SW 1271 (cell line): ENCODE measurements at regions not wholly inside any gene's neighbourhood (a gene's known extent, or its start where the extent isn't known, plus 50 kb on each side); places are given as distances from the start of the nearest gene placed in this dataset.
"Not testable (repeated sequence)": the region's sequence is repeated elsewhere in the genome, so short reads cannot be mapped to it uniquely, and the experiment has no call there.

Source experiments
- DNase-seq, 2 experiments: peaks; one replicate each; lab custom pipeline; 2025; lab: John Stamatoyannopoulos, UW

DNA sequence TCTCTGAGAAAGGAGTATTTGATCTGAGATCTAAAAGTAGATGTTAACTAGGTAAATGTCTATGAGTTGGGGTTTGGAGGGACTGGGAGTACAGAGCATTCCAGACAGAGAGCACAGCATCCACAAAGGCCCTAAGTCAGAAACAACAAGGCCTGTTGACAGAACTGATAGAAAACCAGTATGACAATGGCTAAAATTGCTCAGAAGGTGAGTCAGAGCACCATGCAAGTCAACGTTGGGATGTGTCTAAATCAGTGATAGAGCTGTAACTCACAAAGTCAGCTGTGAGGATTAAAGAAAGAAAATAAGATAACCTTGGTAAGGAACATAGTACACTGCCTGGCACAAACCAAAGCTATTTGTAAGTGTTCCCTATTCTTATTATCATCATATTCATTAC lies 124.0 kb downstream of the CETN3 start:
- DNase-seq: no peak

- DNase-seq: no peak
These were observed 125.2 kb downstream of the CETN3 start for GRCh38 chr5:90284375-90284774.

DNA sequence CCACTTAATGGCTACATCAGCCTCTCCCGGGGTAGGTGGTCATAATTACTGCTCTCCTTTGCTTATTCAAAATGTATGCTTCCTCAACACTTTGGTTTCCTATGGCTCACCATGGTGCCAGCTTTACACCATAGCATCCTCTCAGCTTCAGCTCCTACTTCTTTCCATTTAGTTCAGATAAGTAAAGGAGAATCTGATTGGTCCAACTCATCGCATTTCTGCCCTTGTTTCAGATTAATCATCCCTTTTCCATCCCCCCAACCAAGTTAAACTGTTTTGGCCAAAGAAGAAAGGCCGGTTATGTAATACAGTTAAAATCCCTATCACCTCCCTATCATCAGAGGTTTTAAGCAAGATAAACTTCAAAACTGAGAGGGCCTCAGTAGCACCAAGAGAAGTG lies 130.5 kb downstream of the CETN3 start:
- DNase-seq: no peak

- DNase-seq: no peak
These were observed 135.3 kb downstream of the CETN3 start for GRCh38 chr5:90274216-90274615.

GRCh38 chr5:90267646-90268045 lies 141.9 kb downstream of the CETN3 start:
- DNase-seq: no peak

DNA sequence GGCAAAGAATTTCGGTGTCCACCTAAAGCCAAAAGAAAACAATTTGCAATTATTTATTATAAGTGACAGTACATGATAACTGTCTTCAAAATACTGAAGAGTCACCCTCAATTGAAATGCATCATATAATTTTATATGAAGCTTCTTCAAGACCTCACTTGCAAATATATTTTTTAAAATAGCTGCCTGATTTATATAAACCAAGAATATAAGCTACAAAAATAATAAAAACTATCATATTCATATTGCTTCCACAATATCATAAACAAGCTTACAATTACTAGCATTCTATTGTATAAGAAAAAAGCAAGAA lies 144.1 kb downstream of the CETN3 start:
- no peak for DNase-seq

- DNase-seq: peak in 1 of 2 experiments; percentile 69
These were observed 144.6 kb downstream of the CETN3 start for GRCh38 chr5:90264689-90265544.

DNA sequence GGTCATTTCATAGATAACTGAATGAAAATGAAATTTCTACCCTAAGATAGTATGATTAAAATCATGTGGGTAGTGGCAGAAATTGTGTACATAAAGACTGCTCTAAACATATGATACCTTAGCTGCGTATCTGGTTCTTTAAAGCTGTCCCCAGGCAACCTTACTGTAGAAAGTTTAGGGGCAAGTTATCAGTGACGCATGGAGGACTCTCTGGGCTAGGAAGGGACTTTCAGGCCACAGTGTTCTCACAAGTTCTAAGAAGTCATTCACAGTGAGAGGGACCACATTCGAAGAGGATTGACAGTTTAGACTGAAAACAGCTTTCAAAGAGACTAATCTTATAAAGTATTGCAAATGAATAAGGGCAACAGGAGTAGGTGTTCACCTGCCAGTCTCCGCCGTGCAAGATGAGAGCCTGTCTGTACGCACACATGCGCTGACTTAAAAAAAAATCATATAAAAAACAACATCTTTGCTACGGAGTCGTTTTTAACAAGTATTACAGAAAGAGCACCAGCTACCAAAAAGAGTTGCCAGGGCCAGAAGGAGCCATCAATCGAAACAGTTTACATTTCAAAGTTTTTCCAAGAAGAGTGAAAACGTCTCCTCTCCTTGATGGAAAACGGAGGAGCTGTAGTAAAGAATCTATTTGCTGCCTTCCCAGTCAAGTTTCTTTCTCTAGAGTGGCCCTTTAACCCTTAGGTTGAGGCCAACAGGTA lies 146.3 kb downstream of the CETN3 start:
- DNase-seq: no peak

DNA sequence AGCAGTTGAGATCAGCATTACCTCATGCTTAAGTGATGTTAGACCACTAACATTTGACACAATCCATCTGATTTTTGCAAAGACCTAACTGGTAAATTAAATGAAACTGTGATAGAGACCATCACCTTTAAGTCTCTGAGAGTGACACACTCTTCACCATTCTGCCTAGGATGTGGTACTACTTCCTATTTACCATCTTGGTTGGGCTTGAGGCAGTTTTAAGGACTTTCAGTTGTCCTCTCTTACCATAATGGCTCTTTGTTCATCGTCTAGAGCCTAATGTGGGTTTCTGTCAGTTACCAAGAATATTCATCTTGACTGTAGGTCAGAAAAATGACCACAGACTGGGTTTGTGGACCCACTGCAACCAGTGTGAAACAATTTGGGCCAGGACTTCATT lies 158.1 kb downstream of the CETN3 start:
- DNase-seq: no peak

DNA sequence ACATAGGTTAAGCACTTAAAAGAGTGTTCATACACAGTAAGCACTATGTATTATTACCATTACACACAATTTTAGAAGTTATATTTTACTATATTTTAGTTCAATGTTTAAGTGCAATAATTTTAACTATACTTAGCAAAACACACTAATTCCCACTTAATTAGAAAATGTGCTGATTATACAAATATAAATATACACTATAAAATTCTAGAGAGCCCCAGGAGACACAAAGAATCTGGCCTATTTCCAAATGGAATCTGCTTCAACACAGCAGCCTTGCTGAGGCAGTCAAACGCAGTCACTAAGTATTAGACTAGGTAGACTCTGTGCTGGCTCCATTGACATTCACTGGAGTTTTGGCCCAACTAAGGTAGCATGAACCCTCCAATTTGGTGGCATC lies 160.9 kb downstream of the CETN3 start:
- DNase-seq: no peak

- not testable (repeated sequence) for DNase-seq
These were observed 165.7 kb downstream of the CETN3 start for GRCh38 chr5:90243848-90244247.

DNA sequence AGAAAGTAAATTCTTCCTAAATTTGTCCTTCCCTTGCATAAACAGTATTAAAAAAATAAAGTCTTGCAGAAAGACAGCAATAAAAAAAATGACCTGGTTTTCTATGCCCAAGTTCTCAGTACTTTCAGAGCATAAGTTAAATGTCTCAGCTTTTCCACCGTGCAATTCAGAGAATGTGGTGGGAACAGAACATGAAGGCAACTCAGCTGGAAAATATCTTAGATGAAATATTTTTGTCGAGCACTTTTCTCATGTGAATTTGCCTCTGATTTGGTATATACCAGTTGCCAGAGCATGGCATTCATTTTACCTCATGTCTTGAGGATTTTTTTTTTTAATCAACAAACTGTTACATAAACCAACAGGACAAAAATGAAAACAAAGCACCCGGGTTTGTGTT lies 176.1 kb downstream of the CETN3 start:
- no peak for DNase-seq

DNA sequence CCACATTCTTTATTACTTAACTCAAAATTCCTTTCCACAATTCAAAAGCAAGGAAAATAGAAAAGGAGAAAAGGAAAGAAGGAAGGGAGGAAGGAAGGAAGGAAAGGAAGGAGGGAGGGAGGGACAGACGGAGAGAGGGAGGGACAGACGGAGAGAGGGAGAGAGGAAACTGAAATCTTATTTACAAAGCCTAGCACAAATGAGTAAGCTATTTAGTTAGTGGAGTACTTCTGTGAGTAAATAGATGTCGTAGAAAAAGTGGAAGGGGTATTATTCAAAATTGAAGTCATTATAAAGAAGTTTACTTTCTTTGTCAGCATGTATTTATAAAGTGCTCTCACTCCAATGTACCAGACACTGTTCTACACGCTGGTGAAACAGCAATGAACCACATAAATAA lies 177.9 kb downstream of the CETN3 start:
- DNase-seq: no peak

GRCh38 chr5:90227683-90228082 lies 181.9 kb downstream of the CETN3 start:
- DNase-seq: no peak

DNA sequence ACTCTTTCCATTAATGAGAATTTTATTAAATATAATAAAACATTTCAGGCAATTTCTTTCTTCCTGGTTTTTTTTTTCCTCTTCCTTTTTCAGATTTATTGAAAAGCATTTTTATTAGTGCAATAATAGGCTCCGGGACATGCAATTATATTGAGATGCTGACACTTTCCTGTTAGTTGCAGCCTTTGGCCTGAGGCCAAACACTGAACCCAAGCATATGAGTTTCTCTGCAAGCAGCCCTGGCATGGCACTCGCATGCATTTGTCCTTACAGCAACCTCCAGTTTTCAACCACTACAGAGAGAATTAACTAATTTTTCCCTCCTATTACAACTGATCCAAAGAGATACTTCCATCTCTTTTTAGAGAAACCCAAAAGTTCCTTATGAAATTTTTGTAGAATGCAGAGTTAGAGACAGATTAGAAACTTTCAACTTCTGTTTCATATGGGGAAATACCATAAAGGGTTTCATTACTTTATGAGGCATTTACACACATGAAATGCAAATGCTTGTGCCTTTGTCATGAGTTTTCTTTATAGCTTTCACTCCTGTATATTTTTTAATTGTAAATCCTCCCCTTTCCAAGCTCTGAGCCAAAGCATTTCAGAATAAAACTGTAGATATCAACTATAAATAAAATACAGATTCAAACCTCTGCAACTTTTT lies 183.0 kb downstream of the CETN3 start:
- DNase-seq: no peak

- no peak for DNase-seq
These were observed 185.2 kb downstream of the CETN3 start for GRCh38 chr5:90224342-90224741.

DNA sequence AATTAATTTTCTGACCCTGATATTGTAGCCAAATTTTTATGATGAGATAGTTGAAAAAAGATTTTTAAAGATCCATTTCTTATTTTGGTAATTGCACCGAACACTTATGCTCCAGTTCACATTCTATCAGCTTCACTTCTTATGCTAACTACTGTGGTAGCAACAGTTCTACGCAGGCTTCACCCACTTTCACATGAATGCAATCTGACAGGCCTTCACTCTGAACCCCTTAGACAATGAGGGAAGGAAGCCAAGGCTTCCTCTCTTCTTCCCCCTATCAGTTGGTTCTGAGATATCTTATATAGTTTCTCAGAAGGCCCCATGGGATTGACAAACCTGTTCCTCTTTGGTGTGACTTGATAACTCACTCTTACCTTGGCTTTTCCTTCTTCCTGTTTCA lies 185.8 kb downstream of the CETN3 start:
- no peak for DNase-seq

DNA sequence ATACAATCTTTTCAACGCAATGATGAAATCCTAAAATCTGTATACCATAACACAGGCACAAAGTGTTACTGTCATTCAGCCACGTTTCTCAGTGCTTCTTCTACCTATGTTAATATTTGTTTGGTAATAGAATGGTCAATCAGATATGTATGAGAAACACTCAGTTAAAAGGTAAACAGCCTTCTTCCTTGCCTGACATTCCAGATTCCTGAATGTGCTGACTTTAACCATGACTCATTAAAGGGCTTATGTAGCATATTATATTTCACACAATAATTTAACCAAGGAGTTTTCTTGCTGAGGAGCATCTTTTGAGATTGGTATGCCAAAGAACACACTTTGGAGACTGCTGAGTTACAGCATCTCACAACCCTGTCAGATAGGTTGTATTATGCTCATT lies 187.6 kb downstream of the CETN3 start:
- DNase-seq: peak in 1 of 2 experiments; percentile 5

DNA sequence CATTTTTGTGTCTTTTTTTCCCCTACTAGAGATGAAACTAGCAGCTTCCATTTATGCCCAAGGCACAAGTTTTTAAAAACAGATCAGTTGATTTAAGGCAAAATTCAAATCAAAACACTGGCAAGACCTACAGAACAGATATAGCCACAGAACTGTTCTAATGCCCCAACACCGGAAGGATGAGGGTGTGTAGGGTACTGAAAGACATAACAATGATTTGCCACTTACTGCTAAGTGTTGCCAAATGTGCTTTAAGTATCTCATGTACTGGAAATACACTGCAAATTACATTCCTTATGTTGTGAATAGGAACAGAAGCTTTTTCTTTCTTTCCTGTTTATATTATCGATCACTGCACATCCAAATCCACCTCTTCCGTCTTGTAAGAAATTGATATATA lies 189.0 kb downstream of the CETN3 start:
- no peak for DNase-seq

DNA sequence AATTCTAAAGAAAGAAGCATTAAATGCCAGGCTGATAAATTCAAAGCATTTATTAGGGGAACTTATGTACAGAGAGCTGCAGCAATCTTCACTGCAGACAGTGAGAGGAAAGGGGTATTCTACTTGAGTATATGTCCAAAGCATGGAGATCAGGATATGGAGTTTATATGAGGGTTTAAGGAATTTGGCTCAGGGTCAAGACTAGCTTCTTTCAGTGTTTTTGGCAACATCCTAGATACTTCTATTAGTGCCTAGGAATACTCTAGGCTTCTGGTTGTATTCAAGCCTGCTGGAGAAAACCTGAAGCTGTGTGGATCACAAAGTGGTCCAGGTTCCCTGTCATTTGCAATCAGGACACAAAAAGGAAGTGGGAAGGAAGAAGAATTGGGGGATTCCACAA lies 194.6 kb downstream of the CETN3 start:
- no peak for DNase-seq

GRCh38 chr5:90208323-90208722 lies 201.2 kb downstream of the CETN3 start:
- DNase-seq: not testable (repeated sequence)

GRCh38 chr5:90201923-90202322 lies 207.6 kb downstream of the CETN3 start:
- no peak for DNase-seq

DNA sequence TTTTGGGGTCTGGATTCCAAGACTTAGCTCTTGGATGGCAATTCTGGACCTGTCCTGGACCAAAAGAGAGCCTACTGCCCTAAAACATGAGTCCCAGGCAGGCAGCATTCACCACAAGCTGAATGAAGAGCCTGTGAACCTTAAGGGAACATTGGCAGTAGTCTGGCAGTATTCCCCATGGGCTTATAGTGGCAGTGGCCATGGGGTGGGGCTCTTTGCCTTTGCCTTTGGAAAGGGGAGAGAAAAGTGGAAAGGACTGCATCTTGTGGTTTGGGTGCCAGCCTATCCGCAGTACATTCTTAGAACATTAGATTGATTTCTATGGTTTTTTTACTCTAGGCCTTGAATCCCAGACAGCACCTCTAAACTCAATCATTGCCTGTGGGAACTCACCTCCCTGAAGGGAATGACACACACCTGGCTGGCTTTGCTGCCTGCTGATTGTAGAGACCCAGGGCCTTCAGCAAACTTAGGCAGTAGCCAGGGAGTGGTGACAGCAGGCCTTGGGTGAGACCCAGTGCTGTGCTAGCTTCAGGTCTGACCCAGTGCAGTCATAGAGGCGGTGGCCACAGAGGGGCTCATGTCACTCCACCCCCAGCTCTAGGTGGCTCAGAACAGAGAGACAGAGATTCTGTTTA lies 216.3 kb downstream of the CETN3 start:
- DNase-seq: no peak
